ENCODE measurements at regions not wholly inside any gene's neighbourhood (a gene's known extent, or its start where the extent isn't known, plus 50 kb on each side); places are given as distances from the start of the nearest gene placed in this dataset.

- Mint-ChIP-seq H3K27ac (ENCODE audit: unreplicated experiment) (peak overlapping the region; percentile 82), H3K36me3 (ENCODE audit: unreplicated experiment) (no peaks in the 10 kb centered on the region), H3K4me1 (ENCODE audit: unreplicated experiment) (peaks cover 77% of the 10 kb centered on the region)
Observed at GRCh38 chr7:41887416-41887815, 184.5 kb upstream of the INHBA start.

GRCh38 chr7:41886901-41887311 is 184.0 kb upstream of the INHBA start:
- TF ChIP-seq, protein P1, sequence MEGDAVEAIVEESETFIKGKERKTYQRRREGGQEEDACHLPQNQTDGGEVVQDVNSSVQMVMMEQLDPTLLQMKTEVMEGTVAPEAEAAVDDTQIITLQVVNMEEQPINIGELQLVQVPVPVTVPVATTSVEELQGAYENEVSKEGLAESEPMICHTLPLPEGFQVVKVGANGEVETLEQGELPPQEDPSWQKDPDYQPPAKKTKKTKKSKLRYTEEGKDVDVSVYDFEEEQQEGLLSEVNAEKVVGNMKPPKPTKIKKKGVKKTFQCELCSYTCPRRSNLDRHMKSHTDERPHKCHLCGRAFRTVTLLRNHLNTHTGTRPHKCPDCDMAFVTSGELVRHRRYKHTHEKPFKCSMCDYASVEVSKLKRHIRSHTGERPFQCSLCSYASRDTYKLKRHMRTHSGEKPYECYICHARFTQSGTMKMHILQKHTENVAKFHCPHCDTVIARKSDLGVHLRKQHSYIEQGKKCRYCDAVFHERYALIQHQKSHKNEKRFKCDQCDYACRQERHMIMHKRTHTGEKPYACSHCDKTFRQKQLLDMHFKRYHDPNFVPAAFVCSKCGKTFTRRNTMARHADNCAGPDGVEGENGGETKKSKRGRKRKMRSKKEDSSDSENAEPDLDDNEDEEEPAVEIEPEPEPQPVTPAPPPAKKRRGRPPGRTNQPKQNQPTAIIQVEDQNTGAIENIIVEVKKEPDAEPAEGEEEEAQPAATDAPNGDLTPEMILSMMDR (IDR thresholded peaks at IDR 0.05): peak; percentile 48
- Mint-ChIP-seq H3K4me1 (ENCODE audit: unreplicated experiment) (peaks cover 75% of the 10 kb centered on the region), H3K4me3 (ENCODE audit: unreplicated experiment) (no peak overlapping the region), H3K9me3 (ENCODE audit: unreplicated experiment) (no peaks in the 10 kb centered on the region), H3K27me3 (ENCODE audit: unreplicated experiment) (no peaks in the 10 kb centered on the region), H3K36me3 (ENCODE audit: unreplicated experiment) (no peaks in the 10 kb centered on the region), H3K27ac (ENCODE audit: unreplicated experiment) (peak overlapping the region; percentile 82)
- DNase-seq (ENCODE audit: extremely low spot score, unreplicated experiment): peak; percentile 88

More at GRCh38 chr7:41887416-41887815, 184.5 kb upstream of the INHBA start:
- H3K4me3 Mint-ChIP-seq (ENCODE audit: unreplicated experiment): no peak overlapping the region
- H3K27me3 Mint-ChIP-seq (ENCODE audit: unreplicated experiment): no peaks in the 10 kb centered on the region
- TF ChIP-seq, protein P1 (IDR thresholded peaks at IDR 0.05): no peak
- H3K9me3 Mint-ChIP-seq (ENCODE audit: unreplicated experiment): no peaks in the 10 kb centered on the region
- DNase-seq (ENCODE audit: extremely low spot score, unreplicated experiment): no peak

DNA sequence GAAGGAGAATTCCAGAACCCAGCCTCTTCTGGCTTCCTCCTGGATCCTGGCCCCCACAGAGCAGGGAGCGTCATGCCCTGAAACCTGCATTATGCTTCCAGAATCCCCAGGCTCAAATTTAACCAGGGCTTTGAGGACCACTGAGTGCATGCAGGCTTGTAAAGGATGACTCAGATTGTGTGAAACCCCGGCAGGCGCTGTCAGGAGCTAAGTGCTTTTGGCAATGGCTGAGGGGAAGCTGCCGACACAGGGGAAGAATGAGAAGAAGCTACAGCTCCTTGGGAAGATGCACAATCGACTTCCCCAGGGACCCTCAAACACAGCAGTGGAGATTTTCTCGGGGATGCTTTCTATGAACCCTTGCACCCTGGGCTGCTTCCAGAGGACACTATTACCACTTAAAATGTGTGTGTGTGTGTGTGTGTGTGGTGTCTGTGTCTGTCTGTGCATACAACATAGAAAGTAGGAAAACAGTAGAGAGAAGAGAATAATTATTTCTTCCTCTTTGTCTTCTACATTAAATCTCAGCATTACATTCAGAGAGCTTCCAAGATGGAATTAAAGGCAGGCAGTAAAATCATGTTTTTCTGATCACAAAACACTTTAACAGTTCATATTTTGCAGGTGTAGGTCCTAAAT is 183.5 kb upstream of the INHBA start:
- Mint-ChIP-seq H3K9me3 (ENCODE audit: unreplicated experiment) (no peaks in the 10 kb centered on the region), H3K4me1 (ENCODE audit: unreplicated experiment) (peaks cover 72% of the 10 kb centered on the region), H3K36me3 (ENCODE audit: unreplicated experiment) (no peaks in the 10 kb centered on the region), H3K27me3 (ENCODE audit: unreplicated experiment) (no peaks in the 10 kb centered on the region), H3K4me3 (ENCODE audit: unreplicated experiment) (peak overlapping the region; percentile 5), H3K27ac (ENCODE audit: unreplicated experiment) (peak overlapping the region; percentile 82)
- TF ChIP-seq, protein P1 (IDR thresholded peaks at IDR 0.05): no peak
- no peak for DNase-seq (ENCODE audit: extremely low spot score, unreplicated experiment)

DNA sequence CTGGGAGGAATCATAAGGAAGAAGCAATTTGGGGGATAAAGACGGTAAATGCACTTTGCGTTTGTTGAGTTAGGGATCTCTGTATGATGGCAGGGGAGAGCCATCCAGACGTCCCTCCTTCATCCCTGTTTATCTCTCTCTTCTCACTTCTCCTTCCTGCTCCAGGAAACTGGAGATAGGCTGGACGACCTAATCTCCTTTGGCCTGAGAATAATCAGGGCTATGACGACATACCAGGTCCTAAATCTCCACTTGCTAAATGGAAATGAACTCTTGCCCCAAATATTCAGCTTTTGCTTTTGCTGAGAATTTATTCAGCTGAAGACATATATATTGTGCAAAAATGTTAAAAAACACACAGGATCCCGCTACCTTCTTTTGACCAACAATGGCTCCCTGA is 182.9 kb upstream of the INHBA start:
- Mint-ChIP-seq H3K36me3 (ENCODE audit: unreplicated experiment) (no peaks in the 10 kb centered on the region), H3K27me3 (ENCODE audit: unreplicated experiment) (no peaks in the 10 kb centered on the region), H3K4me3 (ENCODE audit: unreplicated experiment) (no peak overlapping the region), H3K27ac (ENCODE audit: unreplicated experiment) (peak overlapping the region; percentile 82), H3K4me1 (ENCODE audit: unreplicated experiment) (peaks cover 70% of the 10 kb centered on the region), H3K9me3 (ENCODE audit: unreplicated experiment) (no peaks in the 10 kb centered on the region)
- DNase-seq (ENCODE audit: extremely low spot score, unreplicated experiment): no peak
- TF ChIP-seq, protein P1 (IDR thresholded peaks at IDR 0.05): no peak

DNA sequence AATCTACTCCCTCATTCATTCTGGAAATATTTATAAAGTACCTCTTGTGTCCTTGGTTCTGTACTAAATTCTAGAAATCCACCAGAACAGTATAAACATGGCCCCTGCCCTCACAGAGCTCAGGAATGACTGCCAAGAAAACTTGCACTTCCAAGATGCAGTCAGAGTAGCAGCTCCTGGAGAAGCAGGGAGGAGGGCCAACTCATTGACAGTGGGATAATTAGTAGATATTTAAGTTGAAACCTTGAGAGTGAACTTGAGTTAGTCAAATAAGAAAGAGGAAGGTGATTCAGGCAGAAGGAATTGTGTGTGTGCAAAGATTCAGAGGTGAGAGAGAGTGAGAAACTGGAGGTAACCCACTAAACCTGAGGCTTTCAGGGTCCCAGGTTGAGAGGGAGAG is 182.2 kb upstream of the INHBA start:
- Mint-ChIP-seq H3K4me3 (ENCODE audit: unreplicated experiment) (no peak overlapping the region), H3K4me1 (ENCODE audit: unreplicated experiment) (peaks cover 70% of the 10 kb centered on the region), H3K36me3 (ENCODE audit: unreplicated experiment) (no peaks in the 10 kb centered on the region), H3K9me3 (ENCODE audit: unreplicated experiment) (no peaks in the 10 kb centered on the region), H3K27ac (ENCODE audit: unreplicated experiment) (peak overlapping the region; percentile 82), H3K27me3 (ENCODE audit: unreplicated experiment) (no peaks in the 10 kb centered on the region)
- no peak for DNase-seq (ENCODE audit: extremely low spot score, unreplicated experiment)
- TF ChIP-seq, protein P1 (IDR thresholded peaks at IDR 0.05): no peak

All from osteocyte (in vitro differentiated cells).